DND-41 (cell line): ENCODE measurements at regions not wholly inside any gene's neighbourhood (a gene's known extent, or its start where the extent isn't known, plus 50 kb on each side); places are given as distances from the start of the nearest gene placed in this dataset.

ENCODE experiments used
- ATAC-seq: fragments of 200-7000 bp; cut with Tn5 transposase; 3 replicates; pipeline ENCODE4 v1.9.1; 2021; ENCODE audit warnings: low read depth; ENCODE audit not compliant: insufficient read depth
- DNase-seq: peaks from one replicate; pipeline ENCODE4 v3.0.0-alpha.2; 2020
- H2AFZ ChIP-seq: 2 replicates; pipeline ENCODE4 v1.6.0; 2012; ENCODE audit warnings: low read depth, low read length
- H3K27ac ChIP-seq: 2 replicates; pipeline ENCODE4 v1.5.1; 2012; ENCODE audit warnings: low read length, inconsistent platforms
- H3K27me3 ChIP-seq: fragments of 200-600 bp; sonication (generic); 2 replicates; pipeline ENCODE4 v1.6.0; 2012; ENCODE audit warnings: low read length, mild to moderate bottlenecking, inconsistent platforms; ENCODE audit not compliant: insufficient read depth, poor library complexity
- H3K36me3 ChIP-seq: 2 replicates; pipeline ENCODE4 v1.5.1; 2012; ENCODE audit warnings: low read length, inconsistent platforms; ENCODE audit not compliant: insufficient read depth
- H3K4me1 ChIP-seq: 2 replicates; pipeline ENCODE4 v1.5.1; 2012; ENCODE audit warnings: mild to moderate bottlenecking, low read length; ENCODE audit not compliant: insufficient read depth
- H3K4me2 ChIP-seq: 2 replicates; pipeline ENCODE4 v1.6.0; 2012; ENCODE audit warnings: mild to moderate bottlenecking, moderate library complexity, low read length, inconsistent platforms; ENCODE audit not compliant: insufficient read depth
- H3K4me3 ChIP-seq, 2 experiments: fragments of 200-600 bp in 1 of 2; shearing (Covaris generic) in 1 of 2; 2 replicates each; pipeline ENCODE4 v1.5.1; 2012 to 2016; ENCODE audit warnings: inconsistent platforms in 2 of 2, low read length in 2 of 2, mild to moderate bottlenecking in 2 of 2, low read depth in 1 of 2, moderate library complexity in 1 of 2
- H3K79me2 ChIP-seq: 2 replicates; pipeline ENCODE4 v1.6.0; 2012; ENCODE audit warnings: low read length, inconsistent platforms; ENCODE audit not compliant: insufficient read depth
- H3K9ac ChIP-seq: 2 replicates; pipeline ENCODE4 v1.6.0; 2012; ENCODE audit warnings: low read depth, mild to moderate bottlenecking, inconsistent platforms, low read length, moderate library complexity
- H3K9me3 ChIP-seq: 2 replicates; pipeline ENCODE4 v1.5.1; 2012; ENCODE audit warnings: low read length, moderate library complexity, mild to moderate bottlenecking, inconsistent platforms; ENCODE audit not compliant: insufficient read depth, severe bottlenecking
- H4K20me1 ChIP-seq: 2 replicates; pipeline ENCODE4 v1.6.0; 2012; ENCODE audit warnings: low read length; ENCODE audit not compliant: insufficient read depth
- EZH2 ChIP-seq: IDR thresholded peaks from 3 replicates; pipeline ENCODE4 v1.6.1; 2012; ENCODE audit warnings: borderline replicate concordance, low read depth, mild to moderate bottlenecking, moderate library complexity, low read length, inconsistent platforms; ENCODE audit not compliant: severe bottlenecking
- TF ChIP-seq, protein P1 (sequence below): IDR thresholded peaks from 2 replicates; pipeline ENCODE4 v1.5.1; 2012; ENCODE audit warnings: borderline replicate concordance, low read length, moderate library complexity, mild to moderate bottlenecking; ENCODE audit not compliant: poor library complexity, severe bottlenecking; ENCODE audit errors: extremely low read depth

GRCh38 chrX:66328950-66329596, 165.0 kb downstream of the HEPH start:
- no peaks in the 10 kb centered on the region for H3K4me1 ChIP-seq
- no peak overlapping the region for H3K9ac ChIP-seq
- no peaks in the 10 kb centered on the region for H3K79me2 ChIP-seq
- TF ChIP-seq EZH2, result no peak
- TF ChIP-seq, protein P1, sequence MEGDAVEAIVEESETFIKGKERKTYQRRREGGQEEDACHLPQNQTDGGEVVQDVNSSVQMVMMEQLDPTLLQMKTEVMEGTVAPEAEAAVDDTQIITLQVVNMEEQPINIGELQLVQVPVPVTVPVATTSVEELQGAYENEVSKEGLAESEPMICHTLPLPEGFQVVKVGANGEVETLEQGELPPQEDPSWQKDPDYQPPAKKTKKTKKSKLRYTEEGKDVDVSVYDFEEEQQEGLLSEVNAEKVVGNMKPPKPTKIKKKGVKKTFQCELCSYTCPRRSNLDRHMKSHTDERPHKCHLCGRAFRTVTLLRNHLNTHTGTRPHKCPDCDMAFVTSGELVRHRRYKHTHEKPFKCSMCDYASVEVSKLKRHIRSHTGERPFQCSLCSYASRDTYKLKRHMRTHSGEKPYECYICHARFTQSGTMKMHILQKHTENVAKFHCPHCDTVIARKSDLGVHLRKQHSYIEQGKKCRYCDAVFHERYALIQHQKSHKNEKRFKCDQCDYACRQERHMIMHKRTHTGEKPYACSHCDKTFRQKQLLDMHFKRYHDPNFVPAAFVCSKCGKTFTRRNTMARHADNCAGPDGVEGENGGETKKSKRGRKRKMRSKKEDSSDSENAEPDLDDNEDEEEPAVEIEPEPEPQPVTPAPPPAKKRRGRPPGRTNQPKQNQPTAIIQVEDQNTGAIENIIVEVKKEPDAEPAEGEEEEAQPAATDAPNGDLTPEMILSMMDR, result no peak
- H3K36me3 ChIP-seq, result no peaks in the 10 kb centered on the region
- no peaks in the 10 kb centered on the region for H3K27me3 ChIP-seq
- no peak overlapping the region for H3K4me2 ChIP-seq
- H3K9me3 ChIP-seq, result no peaks in the 10 kb centered on the region
- no peak for DNase-seq
- no peak overlapping the region for H3K4me3 ChIP-seq
- H2AFZ ChIP-seq, result no peak overlapping the region
- H4K20me1 ChIP-seq, result no peaks in the 10 kb centered on the region
- ATAC-seq, result no peak
- H3K27ac ChIP-seq, result no peak overlapping the region

DNA sequence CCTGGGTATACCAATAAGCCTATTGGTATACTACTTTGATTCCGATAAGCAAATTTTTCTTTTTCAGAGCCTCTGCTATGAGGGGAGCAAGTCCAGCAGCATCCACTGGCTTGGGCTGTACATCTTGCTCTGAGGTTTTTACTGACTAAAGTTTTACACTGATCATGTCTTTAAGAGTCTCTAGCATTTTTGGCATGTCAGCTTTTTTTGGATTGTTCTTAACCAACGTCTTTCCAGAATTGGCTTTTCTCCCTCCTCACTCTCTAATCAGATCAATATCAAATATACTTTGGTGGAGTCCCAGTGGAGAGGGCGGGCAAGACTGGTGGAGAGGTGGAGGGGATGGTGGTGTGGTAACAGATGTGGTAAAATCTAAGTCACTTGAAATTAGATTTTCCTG, 196.8 kb downstream of the HEPH start:
- no peak overlapping the region for H3K9ac ChIP-seq
- ATAC-seq, result no peak
- TF ChIP-seq EZH2, result no peak

GRCh38 chrX:66384722-66385121, 220.7 kb downstream of the HEPH start:
- Histone ChIP-seq H3K36me3 (no peaks in the 10 kb centered on the region), H3K4me3 (no peak overlapping the region), H2AFZ (no peak overlapping the region), H3K27me3 (no peaks in the 10 kb centered on the region), H4K20me1 (no peaks in the 10 kb centered on the region), H3K79me2 (no peaks in the 10 kb centered on the region), H3K27ac (no peak overlapping the region), H3K4me1 (no peaks in the 10 kb centered on the region), H3K9ac (no peak overlapping the region), H3K4me2 (no peak overlapping the region), H3K9me3 (no peaks in the 10 kb centered on the region)
- ATAC-seq (no peak), DNase-seq (no peak)
- TF ChIP-seq EZH2, result no peak
- TF ChIP-seq, protein P1, result no peak

More for the DNA sequence above, 196.8 kb downstream of the HEPH start:
- no peaks in the 10 kb centered on the region for H3K36me3 ChIP-seq
- H4K20me1 ChIP-seq, result no peaks in the 10 kb centered on the region
- no peaks in the 10 kb centered on the region for H3K79me2 ChIP-seq
- H3K4me3 ChIP-seq, result no peak overlapping the region
- no peak overlapping the region for H3K27ac ChIP-seq
- H3K4me2 ChIP-seq, result no peak overlapping the region
- H3K4me1 ChIP-seq, result no peaks in the 10 kb centered on the region
- no peak overlapping the region for H2AFZ ChIP-seq
- H3K9me3 ChIP-seq, result no peaks in the 10 kb centered on the region
- H3K27me3 ChIP-seq, result no peaks in the 10 kb centered on the region
- DNase-seq, result no peak

DNA sequence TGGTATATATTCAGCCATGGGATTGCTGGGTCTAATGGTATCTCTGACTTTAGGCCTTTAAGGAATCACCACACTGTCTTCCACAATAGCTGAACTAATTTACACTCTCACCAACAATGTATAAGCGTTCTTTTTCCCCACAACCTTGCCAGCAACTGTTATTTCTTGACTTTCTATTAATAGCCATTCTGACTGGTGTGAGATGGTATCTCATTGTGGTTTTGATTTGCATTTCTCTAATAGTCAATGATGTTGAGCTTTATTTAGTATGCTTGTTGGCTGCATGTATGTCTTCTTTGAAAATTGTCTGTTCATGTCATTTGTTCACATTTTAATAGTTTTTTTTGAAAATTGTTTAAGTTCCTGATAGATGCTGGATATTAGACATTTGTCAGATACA, 235.2 kb downstream of the HEPH start:
- Histone ChIP-seq H3K79me2 (no peaks in the 10 kb centered on the region), H3K4me3 (no peak overlapping the region), H3K4me1 (no peaks in the 10 kb centered on the region), H3K27ac (no peak overlapping the region), H3K4me2 (no peak overlapping the region), H2AFZ (no peak overlapping the region), H3K9me3 (no peaks in the 10 kb centered on the region), H4K20me1 (no peaks in the 10 kb centered on the region), H3K27me3 (no peaks in the 10 kb centered on the region), H3K9ac (no peak overlapping the region), H3K36me3 (no peaks in the 10 kb centered on the region)
- no peak for DNase-seq
- ATAC-seq, result no peak
- TF ChIP-seq, protein P1, result no peak
- no peak for TF ChIP-seq EZH2
